Nephron progenitor cell (in vitro differentiated cells): ENCODE measurements at regions not wholly inside any gene's neighbourhood (a gene's known extent, or its start where the extent isn't known, plus 50 kb on each side); places are given as distances from the start of the nearest gene placed in this dataset.

Experiments used
- DNase-seq: peaks from one replicate; pipeline ENCODE4 v3.0.0; 2021
- H3K27ac Mint-ChIP-seq: 2 replicates; pipeline ENCODE4 v1.8.0; 2021; ENCODE audit warnings: mild to moderate bottlenecking, moderate library complexity, mixed read lengths
- H3K27me3 Mint-ChIP-seq: 2 replicates; pipeline ENCODE4 v1.8.0; 2021; ENCODE audit warnings: mild to moderate bottlenecking, low read depth, mixed read lengths; ENCODE audit not compliant: poor library complexity
- H3K36me3 Mint-ChIP-seq: 2 replicates; pipeline ENCODE4 v1.8.0; 2021; ENCODE audit warnings: low read depth, mixed read lengths
- H3K4me1 Mint-ChIP-seq: 2 replicates; pipeline ENCODE4 v1.8.0; 2021; ENCODE audit warnings: mixed read lengths
- H3K4me3 Mint-ChIP-seq: 2 replicates; pipeline ENCODE4 v1.8.0; 2021; ENCODE audit warnings: mild to moderate bottlenecking, moderate library complexity, mixed read lengths
- H3K9me3 Mint-ChIP-seq: 2 replicates; pipeline ENCODE4 v1.8.0; 2021; ENCODE audit warnings: mild to moderate bottlenecking, moderate library complexity, mixed read lengths
- TF ChIP-seq, protein P1 (sequence below): fragments of 200-600 bp; sonication (generic); IDR thresholded peaks from 2 replicates; pipeline ENCODE4 v1.5.0; 2021; ENCODE audit warnings: antibody characterized with exemption

DNA sequence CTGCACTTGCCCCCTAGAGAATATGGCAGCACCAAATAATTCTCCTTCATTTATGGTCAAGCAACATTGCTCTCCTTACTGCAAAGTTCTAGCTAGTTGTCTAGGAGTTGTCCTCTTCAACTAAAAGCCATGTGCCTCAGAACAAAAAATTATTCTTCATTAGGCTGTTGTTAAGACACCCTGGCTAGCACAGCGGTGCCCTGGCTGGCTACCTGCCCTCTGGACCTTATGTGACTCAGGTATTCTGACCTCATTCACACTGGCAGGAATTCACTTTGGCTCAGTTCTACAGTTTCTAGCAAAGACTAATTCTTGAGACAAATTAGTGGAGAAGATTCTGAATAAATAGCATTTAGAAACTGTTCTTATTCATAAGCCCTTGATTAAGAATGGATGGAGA is 224.4 kb upstream of the KRR1 start:
- no peak overlapping the region for H3K4me3 Mint-ChIP-seq
- peaks cover 6% of the 10 kb centered on the region for H3K4me1 Mint-ChIP-seq
- peaks cover 5% of the 10 kb centered on the region for H3K9me3 Mint-ChIP-seq
- H3K27ac Mint-ChIP-seq = no peak overlapping the region
- H3K27me3 Mint-ChIP-seq = no peaks in the 10 kb centered on the region
- no peak for DNase-seq
- TF ChIP-seq, protein P1, sequence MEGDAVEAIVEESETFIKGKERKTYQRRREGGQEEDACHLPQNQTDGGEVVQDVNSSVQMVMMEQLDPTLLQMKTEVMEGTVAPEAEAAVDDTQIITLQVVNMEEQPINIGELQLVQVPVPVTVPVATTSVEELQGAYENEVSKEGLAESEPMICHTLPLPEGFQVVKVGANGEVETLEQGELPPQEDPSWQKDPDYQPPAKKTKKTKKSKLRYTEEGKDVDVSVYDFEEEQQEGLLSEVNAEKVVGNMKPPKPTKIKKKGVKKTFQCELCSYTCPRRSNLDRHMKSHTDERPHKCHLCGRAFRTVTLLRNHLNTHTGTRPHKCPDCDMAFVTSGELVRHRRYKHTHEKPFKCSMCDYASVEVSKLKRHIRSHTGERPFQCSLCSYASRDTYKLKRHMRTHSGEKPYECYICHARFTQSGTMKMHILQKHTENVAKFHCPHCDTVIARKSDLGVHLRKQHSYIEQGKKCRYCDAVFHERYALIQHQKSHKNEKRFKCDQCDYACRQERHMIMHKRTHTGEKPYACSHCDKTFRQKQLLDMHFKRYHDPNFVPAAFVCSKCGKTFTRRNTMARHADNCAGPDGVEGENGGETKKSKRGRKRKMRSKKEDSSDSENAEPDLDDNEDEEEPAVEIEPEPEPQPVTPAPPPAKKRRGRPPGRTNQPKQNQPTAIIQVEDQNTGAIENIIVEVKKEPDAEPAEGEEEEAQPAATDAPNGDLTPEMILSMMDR = no peak
- H3K36me3 Mint-ChIP-seq = no peaks in the 10 kb centered on the region

DNA sequence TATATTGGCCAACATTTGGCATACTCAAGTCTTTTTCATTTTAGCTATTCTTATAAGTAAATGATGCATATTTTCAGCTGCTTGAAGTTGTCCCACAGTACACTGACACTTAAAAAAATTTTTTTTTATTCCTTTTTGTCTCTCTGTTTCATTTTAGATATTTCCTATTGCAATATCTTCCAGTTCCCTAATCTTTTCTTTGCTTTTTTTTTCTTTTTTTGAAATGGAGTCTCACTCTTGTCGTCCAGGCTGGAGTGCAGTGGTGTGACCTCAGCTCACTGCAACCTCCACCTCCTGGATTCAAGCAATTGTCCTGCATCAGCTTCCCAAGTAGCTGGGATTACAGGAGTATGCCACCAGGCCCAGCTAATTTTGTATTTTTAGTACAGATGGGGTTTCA is 217.4 kb upstream of the KRR1 start:
- Mint-ChIP-seq H3K4me1 (peaks cover 23% of the 10 kb centered on the region), H3K27me3 (no peaks in the 10 kb centered on the region), H3K27ac (no peak overlapping the region), H3K36me3 (peaks cover 4% of the 10 kb centered on the region), H3K9me3 (peaks cover 12% of the 10 kb centered on the region), H3K4me3 (no peak overlapping the region)
- TF ChIP-seq, protein P1 = no peak
- DNase-seq = no peak

GRCh38 chr12:75727577-75727976 is 216.2 kb upstream of the KRR1 start:
- H3K4me3 Mint-ChIP-seq = no peak overlapping the region
- peaks cover 33% of the 10 kb centered on the region for H3K4me1 Mint-ChIP-seq
- H3K27me3 Mint-ChIP-seq = no peaks in the 10 kb centered on the region
- TF ChIP-seq, protein P1 = no peak
- H3K9me3 Mint-ChIP-seq = peaks cover 8% of the 10 kb centered on the region
- no peak for DNase-seq
- peak overlapping the region; percentile 13 for H3K27ac Mint-ChIP-seq
- peaks cover 4% of the 10 kb centered on the region for H3K36me3 Mint-ChIP-seq

GRCh38 chr12:75725521-75726111 is 214.2 kb upstream of the KRR1 start:
- DNase-seq = no peak
- Mint-ChIP-seq H3K4me3 (peak overlapping the region; percentile 28), H3K27ac (peak overlapping the region; percentile 96)

DNA sequence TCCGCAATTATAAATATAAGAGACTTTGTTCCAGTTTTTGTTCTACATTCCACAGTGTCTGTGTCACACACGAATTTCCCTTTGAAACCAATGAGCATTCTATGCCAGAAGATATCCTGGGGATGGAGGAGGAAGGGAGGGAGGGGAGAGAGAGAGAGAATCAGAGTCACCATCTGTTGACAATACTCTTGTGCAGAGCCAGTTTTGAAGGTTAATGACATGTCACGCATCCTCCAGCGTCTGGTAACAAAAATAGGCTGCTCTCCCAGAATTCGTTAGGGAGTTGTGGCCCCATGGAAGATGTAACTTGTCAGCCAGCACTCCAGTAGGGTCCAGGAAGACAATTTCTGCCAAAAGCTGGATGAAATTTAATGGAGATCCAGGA is 213.5 kb upstream of the KRR1 start:
- Mint-ChIP-seq H3K27me3 (no peaks in the 10 kb centered on the region), H3K36me3 (peaks cover 4% of the 10 kb centered on the region), H3K4me1 (peaks cover 60% of the 10 kb centered on the region), H3K27ac (peak overlapping the region; percentile 53), H3K9me3 (peaks cover 8% of the 10 kb centered on the region), H3K4me3 (no peak overlapping the region)
- TF ChIP-seq, protein P1 = no peak
- no peak for DNase-seq

More at GRCh38 chr12:75725521-75726111, 214.2 kb upstream of the KRR1 start:
- Mint-ChIP-seq H3K9me3 (peaks cover 8% of the 10 kb centered on the region), H3K4me1 (peaks cover 53% of the 10 kb centered on the region), H3K36me3 (peaks cover 4% of the 10 kb centered on the region), H3K27me3 (no peaks in the 10 kb centered on the region)
- TF ChIP-seq, protein P1 = no peak

- Mint-ChIP-seq H3K4me1 (peaks cover 62% of the 10 kb centered on the region), H3K27me3 (no peaks in the 10 kb centered on the region), H3K27ac (peak overlapping the region; percentile 53), H3K36me3 (peaks cover 2% of the 10 kb centered on the region), H3K4me3 (no peak overlapping the region), H3K9me3 (peaks cover 5% of the 10 kb centered on the region)
- TF ChIP-seq, protein P1 = no peak
- no peak for DNase-seq
Observed at GRCh38 chr12:75724307-75724927, 213.0 kb upstream of the KRR1 start.
